Upper lobe of right lung (tissue), 1 donor: ENCODE measurements at regions not wholly inside any gene's neighbourhood (a gene's known extent, or its start where the extent isn't known, plus 50 kb on each side); places are given as distances from the start of the nearest gene placed in this dataset.

Experiments
- ATAC-seq: fragments of 200-7000 bp; cut with Tn5 transposase; one replicate; pipeline ENCODE4 v1.9.1; 2020; ENCODE audit warnings: mild to moderate bottlenecking, moderate library complexity
- DNase-seq: peaks from one replicate; pipeline ENCODE4 v3.0.0-alpha.2; 2020
- H3K27ac ChIP-seq: fragments of 200-600 bp; one replicate; pipeline ENCODE4 v1.8.0; 2022
- H3K27me3 ChIP-seq: fragments of 200-600 bp; one replicate; pipeline ENCODE4 v1.8.0; 2022; ENCODE audit warnings: mild to moderate bottlenecking
- H3K36me3 ChIP-seq: fragments of 200-600 bp; one replicate; pipeline ENCODE4 v1.8.0; 2022
- H3K4me1 ChIP-seq: fragments of 200-600 bp; one replicate; pipeline ENCODE4 v1.8.0; 2022
- H3K4me3 ChIP-seq: fragments of 200-600 bp; one replicate; pipeline ENCODE4 v1.8.0; 2022; ENCODE audit warnings: mild to moderate bottlenecking
- H3K9me3 ChIP-seq: fragments of 200-600 bp; one replicate; pipeline ENCODE4 v1.8.0; 2022
- CTCF ChIP-seq: fragments of 200-600 bp; IDR thresholded peaks from one replicate; pipeline ENCODE4 v1.8.0; 2022; ENCODE audit warnings: antibody characterized with exemption
- intact Hi-C: fragments of 100-400 bp; cut with DNase I; formaldehyde crosslinking; loops from one replicate; pipeline ENCODE4 v1.11.0; 2022
- donor health status: DM: no; HTN: yes; CAD: no; lungs with severe emphysema.

GRCh38 chr10:78843495-78843894, 225.3 kb upstream of the ZMIZ1 start:
- Histone ChIP-seq H3K4me3 (no peak overlapping the region), H3K27ac (no peak overlapping the region), H3K27me3 (no peaks in the 10 kb centered on the region), H3K9me3 (no peaks in the 10 kb centered on the region), H3K36me3 (no peaks in the 10 kb centered on the region), H3K4me1 (no peaks in the 10 kb centered on the region)
- TF ChIP-seq CTCF = no peak
- intact Hi-C loops = no loop called here
- DNase-seq (no peak), ATAC-seq (no peak)

GRCh38 chr10:78844960-78845607, 223.7 kb upstream of the ZMIZ1 start:
- Histone ChIP-seq H3K27ac (no peak overlapping the region), H3K27me3 (no peaks in the 10 kb centered on the region), H3K4me1 (no peaks in the 10 kb centered on the region), H3K36me3 (no peaks in the 10 kb centered on the region), H3K4me3 (no peak overlapping the region), H3K9me3 (no peaks in the 10 kb centered on the region)
- DNase-seq (no peak), ATAC-seq (no peak)
- TF ChIP-seq CTCF = no peak
- intact Hi-C loops = no loop called here

GRCh38 chr10:78846071-78846470, 222.7 kb upstream of the ZMIZ1 start:
- Histone ChIP-seq H3K27ac (no peak overlapping the region), H3K9me3 (no peaks in the 10 kb centered on the region), H3K27me3 (no peaks in the 10 kb centered on the region), H3K4me3 (no peak overlapping the region), H3K36me3 (no peaks in the 10 kb centered on the region), H3K4me1 (no peaks in the 10 kb centered on the region)
- no peak for ATAC-seq
- no peak for DNase-seq
- TF ChIP-seq CTCF = no peak
- intact Hi-C loops = no loop called here

- H3K9me3 ChIP-seq = no peaks in the 10 kb centered on the region
- H3K36me3 ChIP-seq = no peaks in the 10 kb centered on the region
- H3K4me1 ChIP-seq = no peaks in the 10 kb centered on the region
- H3K4me3 ChIP-seq = no peak overlapping the region
- intact Hi-C loops = no loop called here
- no peak for TF ChIP-seq CTCF
- H3K27ac ChIP-seq = no peak overlapping the region
- no peak for ATAC-seq
- DNase-seq = no peak
- H3K27me3 ChIP-seq = no peaks in the 10 kb centered on the region
Measured at GRCh38 chr10:78846760-78847159, 222.0 kb upstream of the ZMIZ1 start.

GRCh38 chr10:78847485-78847884, 221.3 kb upstream of the ZMIZ1 start:
- DNase-seq (no peak), ATAC-seq (no peak)
- H3K4me1 ChIP-seq = no peaks in the 10 kb centered on the region
- H3K4me3 ChIP-seq = no peak overlapping the region
- no peaks in the 10 kb centered on the region for H3K27me3 ChIP-seq
- H3K9me3 ChIP-seq = no peaks in the 10 kb centered on the region
- H3K36me3 ChIP-seq = no peaks in the 10 kb centered on the region
- intact Hi-C loops = no loop called here
- no peak overlapping the region for H3K27ac ChIP-seq
- no peak for TF ChIP-seq CTCF

- no peak for DNase-seq
- H3K4me3 ChIP-seq = no peak overlapping the region
- H3K27ac ChIP-seq = no peak overlapping the region
- no peaks in the 10 kb centered on the region for H3K27me3 ChIP-seq
- H3K4me1 ChIP-seq = no peaks in the 10 kb centered on the region
- no peak for TF ChIP-seq CTCF
- H3K9me3 ChIP-seq = no peaks in the 10 kb centered on the region
- intact Hi-C loops = no loop called here
- no peak for ATAC-seq
- H3K36me3 ChIP-seq = no peaks in the 10 kb centered on the region
Measured at GRCh38 chr10:78849115-78849514, 219.7 kb upstream of the ZMIZ1 start.
